IMR-90 (cell line): ENCODE measurements at regions not wholly inside any gene's neighbourhood (a gene's known extent, or its start where the extent isn't known, plus 50 kb on each side); places are given as distances from the start of the nearest gene placed in this dataset.

ENCODE experiments used
- ATAC-seq: fragments of 200-7000 bp; cut with Tn5 transposase; 2 replicates; pipeline ENCODE4 v1.9.1; 2020; ENCODE audit warnings: low read depth, mild to moderate bottlenecking, moderate library complexity
- BruUV-seq: library from RNA; stranded (reverse); fragments of 400-500 nt; replicated peaks from 2 replicates; lab custom pipeline; 2021; lab: Mats Ljungman, UMichigan
- CTCF ChIA-PET: fragments of 300-600 bp; formaldehyde crosslinking; extraction: SDS; loops from one replicate; lab custom pipeline; 2021; ENCODE audit warnings: antibody characterized with exemption; lab: Yijun Ruan, JAX
- POLR2A ChIA-PET: fragments of 300-600 bp; sonication (Branson Sonifier 250); formaldehyde crosslinking; loops from one replicate; lab custom pipeline; 2022; ENCODE audit warnings: antibody characterized with exemption; ENCODE audit not compliant: unreplicated experiment; lab: Charles Lee
- DNase-seq: peaks from one replicate; pipeline ENCODE4 v3.0.0; 2013
- H2AFZ ChIP-seq: replicated peaks from 2 replicates; pipeline ENCODE3; 2013; ENCODE audit warnings: low read length, mild to moderate bottlenecking; ENCODE audit not compliant: poor library complexity
- H2AK5ac ChIP-seq: 2 replicates; pipeline ENCODE4 v1.6.1; 2013; ENCODE audit warnings: low read depth, low read length, inconsistent platforms
- H2AK9ac ChIP-seq: replicated peaks from 2 replicates; pipeline ENCODE3; 2013; ENCODE audit warnings: mild to moderate bottlenecking, low read depth, low read length, moderate library complexity; ENCODE audit not compliant: poor library complexity
- H2BK120ac ChIP-seq: 2 replicates; pipeline ENCODE4 v1.6.1; 2013; ENCODE audit warnings: low read depth, low read length, inconsistent platforms
- H2BK15ac ChIP-seq: 3 replicates; pipeline ENCODE4 v1.6.1; 2013; ENCODE audit warnings: low read depth, low read length, inconsistent platforms
- H2BK20ac ChIP-seq: 2 replicates; pipeline ENCODE4 v1.6.1; 2013; ENCODE audit warnings: low read depth, mild to moderate bottlenecking, inconsistent platforms, low read length, moderate library complexity
- H2BK5ac ChIP-seq: 2 replicates; pipeline ENCODE4 v1.6.1; 2013; ENCODE audit warnings: mild to moderate bottlenecking, low read depth, low read length, inconsistent platforms; ENCODE audit not compliant: poor library complexity, severe bottlenecking
- H3K14ac ChIP-seq: replicated peaks from 2 replicates; pipeline ENCODE4 v1.6.1; 2013; ENCODE audit warnings: low read depth, low read length, inconsistent platforms
- H3K18ac ChIP-seq: 2 replicates; pipeline ENCODE4 v1.6.1; 2013; ENCODE audit warnings: low read depth, low read length, control low read depth
- H3K23ac ChIP-seq: 2 replicates; pipeline ENCODE4 v1.6.1; 2013; ENCODE audit warnings: low read depth, low read length, inconsistent platforms
- H3K27ac ChIP-seq: 2 replicates; pipeline ENCODE4 v1.5.1; 2013; ENCODE audit warnings: mild to moderate bottlenecking, control low read depth, low read length; ENCODE audit not compliant: insufficient read depth
- H3K27me3 ChIP-seq: 2 replicates; pipeline ENCODE4 v1.6.1; 2013; ENCODE audit warnings: low read length; ENCODE audit not compliant: control insufficient read depth, insufficient read depth
- H3K36me3 ChIP-seq: 2 replicates; pipeline ENCODE4 v1.6.1; 2013; ENCODE audit warnings: low read length, mixed read lengths; ENCODE audit not compliant: control insufficient read depth, insufficient read depth
- H3K4ac ChIP-seq: 2 replicates; pipeline ENCODE4 v1.6.1; 2013; ENCODE audit warnings: low read depth, low read length, inconsistent platforms
- H3K4me1 ChIP-seq: 2 replicates; pipeline ENCODE4 v1.6.1; 2013; ENCODE audit warnings: low read length, mixed read lengths; ENCODE audit not compliant: control insufficient read depth, insufficient read depth
- H3K4me2 ChIP-seq: 2 replicates; pipeline ENCODE4 v1.6.1; 2013; ENCODE audit warnings: low read depth, mild to moderate bottlenecking, control low read depth, low read length, moderate library complexity
- H3K4me3 ChIP-seq: 2 replicates; pipeline ENCODE4 v1.5.1; 2013; ENCODE audit warnings: low read depth, mild to moderate bottlenecking, control low read depth, low read length, moderate library complexity; ENCODE audit not compliant: insufficient read depth
- H3K56ac ChIP-seq: 2 replicates; pipeline ENCODE4 v1.6.1; 2013; ENCODE audit warnings: low read length, inconsistent platforms; ENCODE audit not compliant: insufficient read depth; ENCODE audit errors: extremely low read depth
- H3K79me1 ChIP-seq, 2 experiments: 2 replicates each; pipeline ENCODE4 v1.6.1; 2013; ENCODE audit warnings: low read length in 2 of 2, inconsistent platforms in 1 of 2, low read depth in 1 of 2
- H3K9ac ChIP-seq: 2 replicates; pipeline ENCODE4 v1.6.1; 2013; ENCODE audit warnings: low read depth, low read length, control low read depth
- H3K9me1 ChIP-seq: 2 replicates; pipeline ENCODE4 v1.6.1; 2013; ENCODE audit warnings: low read length, inconsistent platforms; ENCODE audit not compliant: insufficient read depth
- H3K9me3 ChIP-seq: 2 replicates; pipeline ENCODE4 v1.6.1; 2013; ENCODE audit warnings: low read length; ENCODE audit not compliant: control insufficient read depth, insufficient read depth
- H4K20me1 ChIP-seq: 2 replicates; pipeline ENCODE4 v1.6.1; 2013; ENCODE audit warnings: low read length, inconsistent platforms; ENCODE audit not compliant: insufficient read depth
- H4K5ac ChIP-seq: 2 replicates; pipeline ENCODE4 v1.6.1; 2013; ENCODE audit warnings: mild to moderate bottlenecking, low read depth, low read length, control low read depth
- H4K8ac ChIP-seq, 2 experiments: 2 replicates each; pipeline ENCODE4 v1.6.1; 2013; ENCODE audit warnings: low read depth in 2 of 2, low read length in 2 of 2, control low read depth in 1 of 2, inconsistent platforms in 1 of 2
- H4K91ac ChIP-seq: 2 replicates; pipeline ENCODE4 v1.6.1; 2013; ENCODE audit warnings: low read depth, low read length, inconsistent platforms; ENCODE audit not compliant: insufficient read depth
- CEBPB ChIP-seq: IDR thresholded peaks from 2 replicates; pipeline ENCODE4 v1.6.1; 2012; ENCODE audit warnings: low read depth, low read length, improper control_type of control experiment
- FOS ChIP-seq: fragments of 150-350 bp; IDR thresholded peaks from 2 replicates; pipeline ENCODE4 v1.6.1; 2016; ENCODE audit warnings: low read depth, low read length
- RCOR1 ChIP-seq: IDR thresholded peaks from 2 replicates; pipeline ENCODE4 v1.6.1; 2012; ENCODE audit warnings: mild to moderate bottlenecking, low read length, improper control_type of control experiment; ENCODE audit not compliant: insufficient replicate concordance
- WGBS, 2 experiments: methylation state at CpG; one replicate each; pipeline versions ENCODE4 v1.1.5 to v1.1.7; 2013; ENCODE audit warnings: missing lambda C conversion rate in 2 of 2; ENCODE audit not compliant: insufficient read length in 1 of 2; ENCODE audit errors: extremely low coverage in 2 of 2; 5-methylcytosine and 5-hydroxymethylcytosine counted together
- dilution Hi-C: fragments of 300-500 bp; cut with HindIII; formaldehyde crosslinking; loops from one replicate; pipeline ENCODE4 v1.14.3; 2018; ENCODE audit warnings: low sequenced_read_pairs; ENCODE audit not compliant: unreplicated experiment
- in situ Hi-C: fragments of 300-500 bp; cut with MboI; formaldehyde crosslinking; loops from 3 replicates; pipeline ENCODE4 v1.14.3; 2019; ENCODE audit warnings: low sequenced_read_pairs, inconsistent platforms, mixed read lengths
- intact Hi-C: fragments of 100-400 bp; cut with micrococcal nuclease; formaldehyde crosslinking; loops from 2 replicates; pipeline ENCODE4 v1.10.0; 2022
- TF ChIP-seq, protein P1 (sequence below): fragments of 150-350 bp; IDR thresholded peaks from 2 replicates; pipeline ENCODE4 v1.6.1; 2016; ENCODE audit warnings: low read depth, mild to moderate bottlenecking, low read length, moderate library complexity, borderline replicate concordance

DNA sequence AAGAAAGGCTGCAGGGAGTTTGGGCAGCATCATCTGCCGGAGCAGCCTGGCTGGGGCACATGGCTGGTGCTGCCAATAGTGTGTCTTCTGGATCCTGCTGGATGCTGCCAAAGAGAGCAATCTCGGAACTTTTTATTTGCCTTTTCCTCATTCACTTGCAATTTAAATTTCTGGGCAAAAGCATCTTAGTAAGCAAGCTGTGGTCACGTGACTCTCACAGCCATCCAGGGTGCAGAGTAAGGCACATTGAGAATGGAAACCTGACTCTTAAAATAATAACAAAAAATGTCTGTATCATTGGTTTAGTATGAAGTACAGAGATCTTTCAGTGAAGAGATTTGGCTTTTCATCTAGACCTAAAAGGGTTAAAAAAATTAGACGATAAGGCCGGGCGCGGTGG lies 910.3 kb downstream of the STIM2 start:
- H3K9me3 ChIP-seq = no peaks in the 10 kb centered on the region; the same call in 1 of the 2 replicates
- H2BK120ac ChIP-seq = no peak overlapping the region
- no peaks in the 10 kb centered on the region for H3K9me1 ChIP-seq
- in situ Hi-C loops = no loop called here
- H2BK15ac ChIP-seq = no peak overlapping the region
- H3K9ac ChIP-seq = no peak overlapping the region
- no peak overlapping the region for H4K91ac ChIP-seq
- no peak for DNase-seq
- H3K36me3 ChIP-seq = no peaks in the 10 kb centered on the region
- H3K79me1 ChIP-seq = no peaks in the 10 kb centered on the region
- no peak overlapping the region for H3K4me2 ChIP-seq
- H4K5ac ChIP-seq = no peak overlapping the region
- 60% methylated on average over 1 of the region's 7 CpGs; no CpG with 5 or more reads in 1 of the 2 experiments for WGBS, 2 experiments
- no peak overlapping the region for H2AK5ac ChIP-seq
- no peak overlapping the region for H3K23ac ChIP-seq
- no peak overlapping the region for H3K27ac ChIP-seq
- BruUV-seq = no TSS peak
- H2BK20ac ChIP-seq = no peak overlapping the region
- H3K4ac ChIP-seq = no peak overlapping the region
- no peak overlapping the region for H2AK9ac ChIP-seq
- no peak overlapping the region for H3K4me3 ChIP-seq
- ATAC-seq = no peak
- intact Hi-C loops = no loop called here
- TF ChIP-seq FOS (no peak), CEBPB (no peak), RCOR1 (no peak)
- TF ChIP-seq, protein P1, sequence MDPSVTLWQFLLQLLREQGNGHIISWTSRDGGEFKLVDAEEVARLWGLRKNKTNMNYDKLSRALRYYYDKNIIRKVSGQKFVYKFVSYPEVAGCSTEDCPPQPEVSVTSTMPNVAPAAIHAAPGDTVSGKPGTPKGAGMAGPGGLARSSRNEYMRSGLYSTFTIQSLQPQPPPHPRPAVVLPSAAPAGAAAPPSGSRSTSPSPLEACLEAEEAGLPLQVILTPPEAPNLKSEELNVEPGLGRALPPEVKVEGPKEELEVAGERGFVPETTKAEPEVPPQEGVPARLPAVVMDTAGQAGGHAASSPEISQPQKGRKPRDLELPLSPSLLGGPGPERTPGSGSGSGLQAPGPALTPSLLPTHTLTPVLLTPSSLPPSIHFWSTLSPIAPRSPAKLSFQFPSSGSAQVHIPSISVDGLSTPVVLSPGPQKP = no peak
- no peak overlapping the region for H3K18ac ChIP-seq
- H3K4me1 ChIP-seq = no peaks in the 10 kb centered on the region
- no peak overlapping the region for H3K14ac ChIP-seq
- H4K8ac ChIP-seq = no peak overlapping the region
- no peaks in the 10 kb centered on the region for H3K27me3 ChIP-seq
- no peaks in the 10 kb centered on the region for H4K20me1 ChIP-seq
- ChIA-PET POLR2A (no interaction called here), CTCF (no interaction called here)
- no peak overlapping the region for H2BK5ac ChIP-seq
- dilution Hi-C loops = no loop called here
- no peak overlapping the region for H2AFZ ChIP-seq
- no peak overlapping the region for H3K56ac ChIP-seq
